Uterus (tissue), 2 donors: ENCODE measurements at regions not wholly inside any gene's neighbourhood (a gene's known extent, or its start where the extent isn't known, plus 50 kb on each side); places are given as distances from the start of the nearest gene placed in this dataset.

Experiments
- CTCF ChIP-seq, 4 experiments: fragments of 200-600 bp in 2 of 4; fragments of 450-650 bp in 2 of 4; sonication (generic) in 2 of 4; IDR thresholded peaks; one replicate each; pipeline ENCODE4 v1.5.1; 2016 to 2019; ENCODE audit warnings: antibody characterized with exemption in 4 of 4, mild to moderate bottlenecking in 2 of 4, moderate library complexity in 1 of 4
- POLR2A ChIP-seq, 2 donors: fragments of 450-650 bp; IDR thresholded peaks; one replicate each; pipeline ENCODE4 v1.6.1; 2016; ENCODE audit warnings: antibody characterized with exemption in 2 of 2, mild to moderate bottlenecking in 1 of 2, moderate library complexity in 1 of 2

- TF ChIP-seq CTCF (IDR thresholded peaks at IDR 0.05) = no peak
- no peak for TF ChIP-seq POLR2A (IDR thresholded peaks at IDR 0.05)
Observed at GRCh38 chr9:129421371-129421770, 199.5 kb downstream of the C9orf50 start.
